ENCODE measurements at regions not wholly inside any gene's neighbourhood (a gene's known extent, or its start where the extent isn't known, plus 50 kb on each side); places are given as distances from the start of the nearest gene placed in this dataset.

- TF ChIP-seq, protein P1, sequence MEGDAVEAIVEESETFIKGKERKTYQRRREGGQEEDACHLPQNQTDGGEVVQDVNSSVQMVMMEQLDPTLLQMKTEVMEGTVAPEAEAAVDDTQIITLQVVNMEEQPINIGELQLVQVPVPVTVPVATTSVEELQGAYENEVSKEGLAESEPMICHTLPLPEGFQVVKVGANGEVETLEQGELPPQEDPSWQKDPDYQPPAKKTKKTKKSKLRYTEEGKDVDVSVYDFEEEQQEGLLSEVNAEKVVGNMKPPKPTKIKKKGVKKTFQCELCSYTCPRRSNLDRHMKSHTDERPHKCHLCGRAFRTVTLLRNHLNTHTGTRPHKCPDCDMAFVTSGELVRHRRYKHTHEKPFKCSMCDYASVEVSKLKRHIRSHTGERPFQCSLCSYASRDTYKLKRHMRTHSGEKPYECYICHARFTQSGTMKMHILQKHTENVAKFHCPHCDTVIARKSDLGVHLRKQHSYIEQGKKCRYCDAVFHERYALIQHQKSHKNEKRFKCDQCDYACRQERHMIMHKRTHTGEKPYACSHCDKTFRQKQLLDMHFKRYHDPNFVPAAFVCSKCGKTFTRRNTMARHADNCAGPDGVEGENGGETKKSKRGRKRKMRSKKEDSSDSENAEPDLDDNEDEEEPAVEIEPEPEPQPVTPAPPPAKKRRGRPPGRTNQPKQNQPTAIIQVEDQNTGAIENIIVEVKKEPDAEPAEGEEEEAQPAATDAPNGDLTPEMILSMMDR (IDR thresholded peaks at IDR 0.05; ENCODE audit: borderline replicate concordance, extremely low read depth, low read length, poor library complexity, severe bottlenecking), result no peak
- no peak for TF ChIP-seq EZH2 (IDR thresholded peaks at IDR 0.05; ENCODE audit: borderline replicate concordance, low read depth, low read length, severe bottlenecking)
These were observed 111.6 kb downstream of the SNX5 start for GRCh38 chr20:17856837-17857605.

Data from DND-41 (cell line).